ENCODE measurements at regions not wholly inside any gene's neighbourhood (a gene's known extent, or its start where the extent isn't known, plus 50 kb on each side); places are given as distances from the start of the nearest gene placed in this dataset.
A peak's percentile ranks its signal among the peaks of the same experiment; 100 is the strongest.

GRCh38 chr3:144073698-144074097 is 102.1 kb downstream of the DIPK2A start:
- DNase-seq (ENCODE audit: low read depth in 2 of 2): no peak

- DNase-seq (ENCODE audit: low read depth in 2 of 2): no peak
Measured at GRCh38 chr3:144079634-144080033, 108.0 kb downstream of the DIPK2A start.

DNA sequence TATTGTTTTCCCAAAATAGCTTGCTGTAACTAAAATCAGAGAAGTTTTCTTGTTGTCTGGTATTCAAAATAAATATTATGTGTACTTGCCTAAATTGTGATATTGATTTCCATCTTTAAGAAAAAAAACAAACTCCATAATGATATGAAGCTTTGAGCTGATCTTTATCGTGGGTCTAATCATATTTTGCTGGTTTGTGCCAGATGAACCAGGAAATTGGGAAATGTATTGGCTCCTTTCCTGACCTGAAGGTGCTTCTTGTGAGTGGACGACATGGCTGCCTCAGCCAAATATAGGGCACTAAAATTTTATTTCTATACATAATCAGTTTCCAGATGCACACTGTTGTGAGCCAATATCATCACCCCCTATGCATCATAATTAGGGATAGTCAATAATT is 113.3 kb downstream of the DIPK2A start:
- no peak for DNase-seq (ENCODE audit: low read depth in 2 of 2)

DNA sequence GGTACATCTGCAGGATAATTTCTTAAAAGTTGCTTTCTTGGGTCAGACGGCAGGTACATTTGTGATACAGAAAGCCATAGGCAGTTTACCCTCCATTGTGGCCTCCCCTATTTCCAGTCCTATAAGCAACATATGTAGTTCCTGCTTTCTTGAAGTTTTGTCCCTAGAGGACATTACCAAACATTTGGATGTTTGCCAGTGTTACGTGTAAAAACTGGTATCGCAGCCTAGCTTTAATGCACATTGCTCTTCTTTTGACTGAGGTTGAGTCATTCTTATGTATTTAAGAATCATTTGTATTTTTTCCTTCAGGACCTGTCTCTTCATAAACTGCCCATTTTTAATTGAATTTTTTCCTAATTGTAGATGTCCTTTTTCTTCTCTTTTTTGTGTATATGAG is 114.3 kb downstream of the DIPK2A start:
- DNase-seq (ENCODE audit: low read depth in 2 of 2): peak; percentile 33 to 49

- DNase-seq (ENCODE audit: low read depth in 2 of 2): no peak
Measured at GRCh38 chr3:144096016-144096415, 124.4 kb downstream of the DIPK2A start.

- DNase-seq (ENCODE audit: low read depth in 2 of 2): no peak
Measured at GRCh38 chr3:144097163-144097562, 125.5 kb downstream of the DIPK2A start.

DNA sequence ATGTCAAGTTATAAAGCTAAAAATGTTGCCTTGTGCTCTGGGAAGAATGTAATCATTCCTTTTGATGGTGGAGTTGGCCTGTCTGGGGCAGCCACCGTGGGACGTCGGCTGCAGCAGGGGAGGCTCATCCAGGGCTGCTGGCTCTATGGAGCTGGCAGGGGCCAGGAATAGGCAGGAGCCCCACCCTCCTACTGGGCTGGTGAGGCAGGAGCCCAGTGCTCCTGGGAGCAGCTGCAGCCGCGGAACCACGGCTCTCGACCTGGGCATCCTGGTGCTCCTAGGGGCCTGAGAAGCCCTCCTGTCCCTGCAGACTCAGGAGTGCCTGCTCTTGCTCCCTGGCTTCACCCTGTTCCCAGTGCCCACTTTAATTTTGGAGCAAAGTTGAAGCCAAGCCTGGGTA is 127.1 kb downstream of the DIPK2A start:
- DNase-seq (ENCODE audit: low read depth in 2 of 2): no peak

GRCh38 chr3:144102421-144102820 is 130.8 kb downstream of the DIPK2A start:
- no peak for DNase-seq (ENCODE audit: low read depth in 2 of 2)

- no peak for DNase-seq (ENCODE audit: low read depth in 2 of 2)
Measured at GRCh38 chr3:144104186-144104585, 132.6 kb downstream of the DIPK2A start.

DNA sequence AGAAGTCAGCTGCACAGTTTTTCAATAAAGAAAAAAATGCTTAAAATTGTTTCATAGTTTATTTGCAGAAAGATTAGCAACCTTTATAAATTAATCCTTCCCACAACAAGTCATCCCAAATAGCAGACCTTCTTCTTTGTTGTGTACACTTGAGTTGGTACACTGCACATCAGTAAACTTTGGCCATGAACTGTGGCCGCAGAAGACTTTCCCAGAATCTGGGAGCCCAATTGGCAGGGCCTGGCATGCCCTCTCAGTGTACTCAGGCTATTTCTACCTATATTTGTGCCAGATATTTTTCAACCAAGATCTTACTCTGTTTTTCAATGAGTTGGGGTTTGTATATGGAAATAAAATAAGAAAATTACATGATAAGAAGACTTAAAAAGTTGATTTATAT is 133.1 kb downstream of the DIPK2A start:
- no peak for DNase-seq (ENCODE audit: low read depth in 2 of 2)

DNA sequence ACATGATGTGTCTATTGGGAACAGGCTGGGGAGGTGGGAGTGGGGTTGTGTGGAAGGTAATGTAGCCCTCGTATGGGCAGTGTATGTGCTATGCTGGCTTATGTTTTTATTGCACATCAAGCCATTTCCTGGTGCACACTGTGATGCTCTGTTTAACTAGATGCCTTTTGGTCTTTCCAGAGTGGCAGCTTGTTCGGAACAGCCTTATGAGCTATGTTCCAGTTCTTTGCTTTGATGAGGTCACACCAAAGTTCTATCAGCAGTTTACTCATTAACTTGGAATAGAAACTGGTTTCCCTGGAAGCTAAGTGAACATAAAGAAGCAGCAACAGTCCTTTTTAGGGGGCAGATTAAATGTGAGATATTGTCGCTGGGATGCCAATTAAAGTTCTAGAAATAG is 133.9 kb downstream of the DIPK2A start:
- no peak for DNase-seq (ENCODE audit: low read depth in 2 of 2)

DNA sequence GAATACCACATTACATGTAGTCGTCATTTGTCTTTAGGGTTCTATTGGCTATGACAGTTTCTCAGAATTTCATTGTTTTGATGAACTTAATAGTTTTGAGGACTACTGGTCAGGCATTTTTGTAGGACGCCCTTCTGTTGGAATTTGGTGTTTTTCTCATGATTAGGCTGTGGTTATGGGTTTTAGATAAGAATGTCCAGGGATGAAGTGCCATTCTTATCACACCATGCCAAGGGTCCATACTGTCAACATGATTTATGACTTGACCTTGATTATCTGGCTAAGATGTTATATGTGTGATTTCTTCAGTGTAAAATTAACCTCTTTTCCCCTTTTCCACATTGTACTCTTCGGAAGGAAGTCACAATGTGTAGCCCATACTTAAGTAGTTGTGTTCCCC is 135.3 kb downstream of the DIPK2A start:
- DNase-seq (ENCODE audit: low read depth in 2 of 2): no peak

GRCh38 chr3:144107923-144108322 is 136.3 kb downstream of the DIPK2A start:
- DNase-seq (ENCODE audit: low read depth in 2 of 2): no peak

GRCh38 chr3:144109944-144110343 is 138.3 kb downstream of the DIPK2A start:
- DNase-seq (ENCODE audit: low read depth in 2 of 2): no peak

GRCh38 chr3:144112036-144112435 is 140.4 kb downstream of the DIPK2A start:
- DNase-seq (ENCODE audit: low read depth in 2 of 2): no peak

DNA sequence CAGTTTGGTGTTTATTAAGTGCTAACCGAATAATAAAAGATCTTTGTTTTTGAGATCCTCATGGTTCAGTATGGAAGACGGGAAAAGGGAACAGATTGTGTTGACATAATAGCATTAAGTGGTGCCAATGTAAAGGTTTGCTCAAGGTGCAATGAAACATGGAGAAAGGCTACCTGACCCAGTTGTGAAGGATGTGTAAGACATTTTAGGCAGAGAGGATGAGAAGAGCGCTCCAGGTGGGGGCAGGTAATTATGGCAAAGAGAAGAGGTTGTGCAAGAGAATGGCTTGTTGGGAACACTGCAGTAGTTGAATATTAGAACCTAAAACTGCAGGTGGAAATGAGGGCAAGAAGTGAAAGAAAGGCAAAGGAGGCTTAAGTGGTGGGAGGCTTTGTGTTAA is 140.8 kb downstream of the DIPK2A start:
- no peak for DNase-seq (ENCODE audit: low read depth in 2 of 2)

DNA sequence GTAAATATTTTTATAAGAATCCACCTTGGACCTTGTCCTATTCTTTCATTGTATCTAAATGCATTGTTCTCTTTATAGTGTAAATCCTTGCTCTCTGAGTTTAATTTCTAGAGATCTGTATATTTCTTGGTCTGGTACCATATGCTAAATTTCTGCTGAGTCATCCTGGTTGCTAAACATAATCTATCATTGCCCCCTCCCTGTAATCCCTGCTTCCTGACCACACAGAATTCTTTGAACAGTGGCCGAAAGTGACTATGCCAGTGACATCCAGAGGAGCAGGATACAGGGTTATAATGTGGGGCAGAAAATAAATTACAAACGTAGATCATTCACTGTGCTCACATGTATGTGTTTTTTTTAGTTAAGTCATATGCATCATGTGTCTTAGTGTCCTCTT is 143.1 kb downstream of the DIPK2A start:
- peak in 1 of 2 experiments; percentile 9 for DNase-seq (ENCODE audit: low read depth in 2 of 2)

- DNase-seq (ENCODE audit: low read depth in 2 of 2): no peak
Measured at GRCh38 chr3:144119633-144120032, 148.0 kb downstream of the DIPK2A start.

GRCh38 chr3:144121661-144122060 is 150.0 kb downstream of the DIPK2A start:
- DNase-seq (ENCODE audit: low read depth in 2 of 2): no peak

DNA sequence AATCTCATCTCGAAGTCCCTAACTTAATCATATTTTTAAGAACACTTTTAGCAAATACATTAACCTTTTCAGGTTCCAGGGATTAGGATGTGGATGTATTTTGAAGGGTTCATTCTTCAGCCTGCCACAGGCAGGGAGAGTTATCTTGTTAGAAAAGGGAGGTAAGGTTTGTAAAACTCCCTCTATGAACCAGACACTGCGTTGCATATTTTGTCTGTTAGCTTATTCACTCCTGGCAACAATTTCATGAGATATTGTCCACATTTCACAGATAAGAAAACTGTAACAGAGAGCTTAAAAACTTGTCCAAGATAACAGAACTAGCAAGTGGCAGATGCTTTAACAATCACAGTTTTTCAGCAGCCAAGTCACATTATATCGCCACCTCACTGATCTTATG is 155.4 kb downstream of the DIPK2A start:
- DNase-seq (ENCODE audit: low read depth in 2 of 2): no peak

DNA sequence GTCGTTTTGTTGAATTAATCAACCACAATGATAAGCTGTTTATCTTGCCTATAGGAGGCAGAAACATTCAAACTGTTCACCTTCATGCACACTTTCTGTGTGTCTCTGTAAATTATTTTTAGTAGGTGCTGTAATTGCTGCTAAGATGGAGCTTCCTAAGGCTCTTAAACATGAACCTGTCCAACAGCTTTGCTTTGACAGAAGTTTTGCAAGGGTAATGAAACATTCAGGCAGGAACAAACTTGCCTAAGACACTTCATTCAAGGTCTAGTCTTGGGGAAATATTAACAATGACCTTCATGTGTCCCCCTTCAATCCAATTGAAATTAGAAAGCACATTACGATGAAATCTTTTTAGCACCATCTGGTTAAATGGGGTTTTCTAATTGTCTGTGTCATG is 156.1 kb downstream of the DIPK2A start:
- DNase-seq (ENCODE audit: low read depth in 2 of 2): no peak

- DNase-seq (ENCODE audit: low read depth in 2 of 2): no peak
Measured at GRCh38 chr3:144128108-144128892, 156.7 kb downstream of the DIPK2A start.

GRCh38 chr3:144129536-144130214 is 158.1 kb downstream of the DIPK2A start:
- DNase-seq (ENCODE audit: low read depth in 2 of 2): no peak
